ENCODE measurements at regions not wholly inside any gene's neighbourhood (a gene's known extent, or its start where the extent isn't known, plus 50 kb on each side); places are given as distances from the start of the nearest gene placed in this dataset.
"Not testable (repeated sequence)": the region's sequence is repeated elsewhere in the genome, so short reads cannot be mapped to it uniquely, and the experiment has no call there.

DNA sequence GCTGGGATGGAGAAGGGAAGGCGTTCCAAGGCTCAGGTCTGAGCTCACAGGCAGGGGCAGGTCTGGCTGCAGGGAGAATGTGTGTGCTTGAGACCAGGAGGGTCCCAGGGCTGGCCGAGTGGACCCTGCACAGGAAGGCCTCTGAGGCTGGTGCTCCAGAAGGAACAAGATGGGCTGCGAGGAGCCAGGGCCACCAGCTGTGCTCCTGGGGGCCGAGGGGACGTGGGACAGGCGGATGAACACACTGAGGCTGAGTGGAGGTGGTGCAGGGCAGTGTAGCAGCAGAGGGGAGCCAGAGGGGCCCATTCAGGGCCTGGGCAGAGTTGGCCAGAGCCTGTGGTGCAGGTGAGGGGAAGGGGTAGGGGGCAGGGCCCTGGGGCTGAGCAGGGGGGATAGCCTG, 249.7 kb downstream of the TMEM121 start:
- not testable (repeated sequence) for TF ChIP-seq POLR2AphosphoS5, EP300, POLR2A (IDR thresholded peaks at IDR 0.05)
- TF ChIP-seq, protein P1, sequence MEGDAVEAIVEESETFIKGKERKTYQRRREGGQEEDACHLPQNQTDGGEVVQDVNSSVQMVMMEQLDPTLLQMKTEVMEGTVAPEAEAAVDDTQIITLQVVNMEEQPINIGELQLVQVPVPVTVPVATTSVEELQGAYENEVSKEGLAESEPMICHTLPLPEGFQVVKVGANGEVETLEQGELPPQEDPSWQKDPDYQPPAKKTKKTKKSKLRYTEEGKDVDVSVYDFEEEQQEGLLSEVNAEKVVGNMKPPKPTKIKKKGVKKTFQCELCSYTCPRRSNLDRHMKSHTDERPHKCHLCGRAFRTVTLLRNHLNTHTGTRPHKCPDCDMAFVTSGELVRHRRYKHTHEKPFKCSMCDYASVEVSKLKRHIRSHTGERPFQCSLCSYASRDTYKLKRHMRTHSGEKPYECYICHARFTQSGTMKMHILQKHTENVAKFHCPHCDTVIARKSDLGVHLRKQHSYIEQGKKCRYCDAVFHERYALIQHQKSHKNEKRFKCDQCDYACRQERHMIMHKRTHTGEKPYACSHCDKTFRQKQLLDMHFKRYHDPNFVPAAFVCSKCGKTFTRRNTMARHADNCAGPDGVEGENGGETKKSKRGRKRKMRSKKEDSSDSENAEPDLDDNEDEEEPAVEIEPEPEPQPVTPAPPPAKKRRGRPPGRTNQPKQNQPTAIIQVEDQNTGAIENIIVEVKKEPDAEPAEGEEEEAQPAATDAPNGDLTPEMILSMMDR (IDR thresholded peaks at IDR 0.05), result not testable (repeated sequence)
